Endothelial cell of umbilical vein (primary cell): ENCODE measurements at regions not wholly inside any gene's neighbourhood (a gene's known extent, or its start where the extent isn't known, plus 50 kb on each side); places are given as distances from the start of the nearest gene placed in this dataset.
A peak's percentile ranks its signal among the peaks of the same experiment; 100 is the strongest.

Experiments
- BruUV-seq: library from RNA; stranded (reverse); fragments of 400-500 nt; replicated peaks from 2 replicates; lab custom pipeline; 2021; lab: Mats Ljungman, UMichigan
- CTCF ChIA-PET: fragments of 300-600, 350-600 bp; sonication (Branson Sonifier 250); formaldehyde crosslinking; loops from one replicate; lab custom pipeline; 2021; ENCODE audit warnings: antibody characterized with exemption, inconsistent platforms; lab: Charles Lee
- POLR2A ChIA-PET: fragments of 300-600, 350-600 bp; sonication (Branson Sonifier 250); formaldehyde crosslinking; loops from one replicate; lab custom pipeline; 2021; ENCODE audit warnings: antibody characterized with exemption, inconsistent platforms; lab: Charles Lee
- DNase-seq: peaks from one replicate; pipeline ENCODE4 v3.0.0-alpha.2; 2011; ENCODE audit warnings: low read depth, low spot score
- FAIRE-seq: peaks from 2 replicates; lab custom pipeline; 2011; peaks lifted over from hg19 to GRCh38; lab: Jason Lieb, UNC
- H2AFZ ChIP-seq: 2 replicates; pipeline ENCODE4 v1.6.0; 2012; ENCODE audit warnings: low read depth, low read length, control low read depth, inconsistent platforms
- H3K27ac ChIP-seq: 2 replicates; pipeline ENCODE4 v1.5.1; 2011; ENCODE audit warnings: low read depth, mild to moderate bottlenecking, control low read depth, low read length, moderate library complexity; ENCODE audit not compliant: insufficient read depth
- H3K27me3 ChIP-seq, 2 experiments: 2 replicates each; pipeline versions ENCODE4 v1.6.0 to v1.6.1; 2011; ENCODE audit warnings: low read length in 2 of 2, mixed read lengths in 1 of 2; ENCODE audit not compliant: control insufficient read depth in 2 of 2, insufficient read depth in 2 of 2
- H3K36me3 ChIP-seq, 2 experiments: 2 replicates in 1 of 2; 3 replicates in 1 of 2; pipeline ENCODE4 v1.5.1; 2011; ENCODE audit warnings: low read length in 2 of 2, mild to moderate bottlenecking in 1 of 2, moderate library complexity in 1 of 2; ENCODE audit not compliant: control insufficient read depth in 2 of 2, insufficient read depth in 2 of 2; ENCODE audit errors: extremely low read depth in 1 of 2
- H3K4me1 ChIP-seq: 3 replicates; pipeline ENCODE4 v1.5.1; 2011; ENCODE audit warnings: mild to moderate bottlenecking, low read length; ENCODE audit not compliant: control insufficient read depth, insufficient read depth; ENCODE audit errors: extremely low read depth
- H3K4me2 ChIP-seq: 2 replicates; pipeline ENCODE4 v1.6.1; 2011; ENCODE audit warnings: low read length, control low read depth, mixed read lengths; ENCODE audit not compliant: insufficient read depth
- H3K4me3 ChIP-seq, 3 experiments: fragments of 200-600 bp in 1 of 3; sonication (generic), shearing (Covaris generic) in 1 of 3; replicated peaks in 1 of 3; 2 replicates each; pipeline ENCODE4 v1.5.1; 2011 to 2016; ENCODE audit warnings: control low read depth in 3 of 3, low read length in 3 of 3, mild to moderate bottlenecking in 2 of 3, inconsistent platforms in 1 of 3, low read depth in 1 of 3, moderate library complexity in 1 of 3; ENCODE audit not compliant: insufficient read depth in 1 of 3
- H3K79me2 ChIP-seq: 2 replicates; pipeline ENCODE4 v1.6.0; 2012; ENCODE audit warnings: low read length, inconsistent platforms; ENCODE audit not compliant: control insufficient read depth, insufficient read depth
- H3K9ac ChIP-seq: replicated peaks from 2 replicates; pipeline ENCODE3; 2011; ENCODE audit warnings: low read length, control low read depth; ENCODE audit not compliant: insufficient read depth; ENCODE audit errors: extremely low read depth
- H3K9me1 ChIP-seq: replicated peaks from 3 replicates; pipeline ENCODE4 v1.6.0; 2011; ENCODE audit warnings: mild to moderate bottlenecking, low read length; ENCODE audit not compliant: control insufficient read depth, insufficient read depth; ENCODE audit errors: extremely low read depth
- H3K9me3 ChIP-seq: replicated peaks from 2 replicates; pipeline ENCODE4 v1.5.1; 2012; ENCODE audit warnings: low read length, inconsistent platforms; ENCODE audit not compliant: control insufficient read depth, insufficient read depth
- H4K20me1 ChIP-seq: replicated peaks from 2 replicates; pipeline ENCODE3; 2011; ENCODE audit warnings: mild to moderate bottlenecking, low read length; ENCODE audit not compliant: control insufficient read depth, insufficient read depth; ENCODE audit errors: extremely low read depth
- CTCF ChIP-seq, 2 donors: IDR thresholded peaks; 1 replicate in 1 of 2; 2 replicates in 1 of 2; pipeline ENCODE4 v1.5.1; 2011; ENCODE audit warnings: low read length in 2 of 2, mild to moderate bottlenecking in 2 of 2, moderate library complexity in 2 of 2, control low read depth in 1 of 2, inconsistent platforms in 1 of 2, low read depth in 1 of 2; ENCODE audit not compliant: insufficient read depth in 1 of 2; ENCODE audit errors: extremely low read depth in 1 of 2
- EZH2 ChIP-seq: IDR thresholded peaks from 2 replicates; pipeline ENCODE4 v1.6.1; 2012; ENCODE audit warnings: borderline replicate concordance, low read depth, mild to moderate bottlenecking, moderate library complexity, low read length, inconsistent platforms; ENCODE audit not compliant: severe bottlenecking
- FOS ChIP-seq: IDR thresholded peaks from 2 replicates; pipeline ENCODE4 v1.6.1; 2011; ENCODE audit warnings: mild to moderate bottlenecking, low read length, moderate library complexity, borderline replicate concordance; ENCODE audit not compliant: insufficient read depth
- GATA2 ChIP-seq: IDR thresholded peaks from 2 replicates; pipeline ENCODE4 v1.7.0; 2011; ENCODE audit warnings: low read depth, mild to moderate bottlenecking, moderate library complexity, mixed read lengths, low read length; ENCODE audit not compliant: insufficient read length, insufficient read depth
- JUN ChIP-seq: IDR thresholded peaks from 2 replicates; pipeline ENCODE4 v1.6.1; 2011; ENCODE audit warnings: borderline replicate concordance, low read depth; ENCODE audit not compliant: insufficient read length, insufficient read depth
- MAX ChIP-seq: IDR thresholded peaks from 2 replicates; pipeline ENCODE4 v1.6.1; 2011; ENCODE audit not compliant: insufficient read depth, insufficient read length
- MYC ChIP-seq: IDR thresholded peaks from one replicate; pipeline ENCODE4 v1.6.1; 2011; ENCODE audit warnings: mild to moderate bottlenecking, low read depth, low read length
- POLR2A ChIP-seq: IDR thresholded peaks from 2 replicates; pipeline ENCODE4 v1.6.1; 2012; ENCODE audit warnings: low read depth, mild to moderate bottlenecking, control low read depth, low read length
- POLR2AphosphoS5 ChIP-seq: IDR thresholded peaks from 2 replicates; pipeline ENCODE4 v1.6.1; 2012; ENCODE audit warnings: low read depth, mild to moderate bottlenecking, control low read depth, low read length, moderate library complexity; ENCODE audit not compliant: insufficient read depth
- dilution Hi-C: fragments of 300-500 bp; cut with MboI; formaldehyde crosslinking; loops from one replicate; pipeline ENCODE4 v1.15.0; 2019; ENCODE audit warnings: low sequenced_read_pairs; ENCODE audit not compliant: extremely low pct_ligation_motif_present
- intact Hi-C: fragments of 100-400 bp; cut with micrococcal nuclease; formaldehyde crosslinking; loops from one replicate; pipeline ENCODE4 v1.10.0; 2022

- TF ChIP-seq EZH2 (no peak), POLR2AphosphoS5 (no peak), CTCF (IDR thresholded peaks at IDR 0.05; ENCODE audit: extremely low read depth in 1 of 2, insufficient read depth in 1 of 2, low read depth in 1 of 2, low read length in 2 of 2) (no peak), JUN (no peak), POLR2A (no peak), FOS (no peak), MYC (no peak), GATA2 (no peak), MAX (no peak)
- CTCF ChIA-PET, result no interaction called here
- dilution Hi-C loops, result no loop called here
- Histone ChIP-seq H3K4me2 (no peak overlapping the region), H3K4me1 (peaks cover 12% of the 10 kb centered on the region), H3K27me3 (no peaks in the 10 kb centered on the region), H3K9me1 (no peaks in the 10 kb centered on the region), H3K9me3 (no peaks in the 10 kb centered on the region), H2AFZ (no peak overlapping the region), H3K27ac (no peak overlapping the region), H3K4me3 (no peak overlapping the region), H3K9ac (no peak overlapping the region), H3K79me2 (no peaks in the 10 kb centered on the region), H3K36me3 (no peaks in the 10 kb centered on the region), H4K20me1 (no peaks in the 10 kb centered on the region)
- no TSS peak for BruUV-seq
- FAIRE-seq (peak; percentile 83), DNase-seq (peak; percentile 7)
- POLR2A ChIA-PET, result no interaction called here
- intact Hi-C loops, result no loop called here
Observed at GRCh38 chrX:118231464-118231863, 114.4 kb upstream of the WDR44 start.
